MCF 10A (cell line): ENCODE measurements at regions not wholly inside any gene's neighbourhood (a gene's known extent, or its start where the extent isn't known, plus 50 kb on each side); places are given as distances from the start of the nearest gene placed in this dataset.

Experiments
- BruUV-seq: library from RNA; stranded (reverse); fragments of 400-500 nt; replicated peaks from 2 replicates; lab custom pipeline; 2021; lab: Mats Ljungman, UMichigan
- CTCF ChIA-PET: fragments of 300-600 bp; sonication (Branson Sonifier 250); formaldehyde crosslinking; extraction: SDS; loops from one replicate; lab custom pipeline; 2021; ENCODE audit warnings: antibody characterized with exemption, inconsistent platforms; lab: Yijun Ruan, JAX
- POLR2A ChIA-PET: fragments of 300-600, 350-650 bp; sonication (Branson Sonifier 250); formaldehyde crosslinking; extraction: SDS; loops from one replicate; lab custom pipeline; 2020; ENCODE audit warnings: antibody characterized with exemption, inconsistent platforms; lab: Yijun Ruan, JAX
- DNase-seq: peaks from one replicate; pipeline ENCODE4 v3.0.0-alpha.2; 2018; ENCODE audit not compliant: unreplicated experiment
- H3K27ac Mint-ChIP-seq: one replicate; pipeline ENCODE4 v1.8.0; 2022; ENCODE audit warnings: mild to moderate bottlenecking, low read depth, mixed read lengths; ENCODE audit not compliant: unreplicated experiment
- H3K27me3 Mint-ChIP-seq: one replicate; pipeline ENCODE4 v1.8.0; 2022; ENCODE audit warnings: mixed read lengths; ENCODE audit not compliant: insufficient read depth, unreplicated experiment
- H3K36me3 Mint-ChIP-seq: one replicate; pipeline ENCODE4 v1.8.0; 2022; ENCODE audit warnings: mild to moderate bottlenecking, moderate library complexity, mixed read lengths; ENCODE audit not compliant: insufficient read depth, unreplicated experiment
- H3K4me1 Mint-ChIP-seq: one replicate; pipeline ENCODE4 v1.8.0; 2022; ENCODE audit warnings: mixed read lengths; ENCODE audit not compliant: insufficient read depth, unreplicated experiment
- H3K4me3 Mint-ChIP-seq: one replicate; pipeline ENCODE4 v1.8.0; 2022; ENCODE audit warnings: mild to moderate bottlenecking, moderate library complexity, mixed read lengths; ENCODE audit not compliant: unreplicated experiment
- H3K9me3 Mint-ChIP-seq: one replicate; pipeline ENCODE4 v1.8.0; 2022; ENCODE audit warnings: mixed read lengths; ENCODE audit not compliant: unreplicated experiment
- intact Hi-C: fragments of 100-400 bp; cut with micrococcal nuclease; formaldehyde crosslinking; loops from 2 replicates; pipeline ENCODE4 v1.14.1; 2022
- TF ChIP-seq, protein P1 (sequence below): fragments of 200-600 bp; IDR thresholded peaks from one replicate; pipeline ENCODE4 v1.8.0; 2022; ENCODE audit warnings: antibody characterized with exemption, mild to moderate bottlenecking; ENCODE audit not compliant: unreplicated experiment

DNA sequence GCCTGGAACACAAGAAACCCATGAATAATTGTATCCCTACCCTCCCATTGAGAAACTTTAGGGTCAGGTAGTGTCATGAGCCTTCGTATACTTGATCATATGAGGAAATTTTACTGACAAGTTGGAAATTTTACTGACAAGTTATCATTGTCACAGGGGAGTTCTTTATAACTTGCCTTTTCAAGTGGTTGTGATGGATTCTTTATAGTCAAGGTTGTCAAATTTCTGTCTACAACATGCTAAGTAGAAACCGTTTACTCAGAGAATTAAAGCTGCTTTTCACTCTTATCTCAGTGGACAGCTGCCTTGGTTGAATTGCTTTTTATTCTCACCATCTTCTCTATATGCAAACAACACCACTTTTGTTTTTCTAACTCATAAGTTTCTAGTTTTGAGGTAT, 1286.4 kb downstream of the EPHA7 start:
- Mint-ChIP-seq H3K4me3 (no peak overlapping the region), H3K4me1 (peaks cover 31% of the 10 kb centered on the region), H3K36me3 (no peaks in the 10 kb centered on the region), H3K9me3 (no peaks in the 10 kb centered on the region), H3K27me3 (no peaks in the 10 kb centered on the region), H3K27ac (no peak overlapping the region)
- CTCF ChIA-PET, result no interaction called here
- no peak for DNase-seq
- POLR2A ChIA-PET, result interaction anchor here (0.6 to 1.1 kb wide), 2 partner anchors 13 to 71 kb away, joined by 3 read pairs; no protein-coding TSS in a partner anchor
- TF ChIP-seq, protein P1, sequence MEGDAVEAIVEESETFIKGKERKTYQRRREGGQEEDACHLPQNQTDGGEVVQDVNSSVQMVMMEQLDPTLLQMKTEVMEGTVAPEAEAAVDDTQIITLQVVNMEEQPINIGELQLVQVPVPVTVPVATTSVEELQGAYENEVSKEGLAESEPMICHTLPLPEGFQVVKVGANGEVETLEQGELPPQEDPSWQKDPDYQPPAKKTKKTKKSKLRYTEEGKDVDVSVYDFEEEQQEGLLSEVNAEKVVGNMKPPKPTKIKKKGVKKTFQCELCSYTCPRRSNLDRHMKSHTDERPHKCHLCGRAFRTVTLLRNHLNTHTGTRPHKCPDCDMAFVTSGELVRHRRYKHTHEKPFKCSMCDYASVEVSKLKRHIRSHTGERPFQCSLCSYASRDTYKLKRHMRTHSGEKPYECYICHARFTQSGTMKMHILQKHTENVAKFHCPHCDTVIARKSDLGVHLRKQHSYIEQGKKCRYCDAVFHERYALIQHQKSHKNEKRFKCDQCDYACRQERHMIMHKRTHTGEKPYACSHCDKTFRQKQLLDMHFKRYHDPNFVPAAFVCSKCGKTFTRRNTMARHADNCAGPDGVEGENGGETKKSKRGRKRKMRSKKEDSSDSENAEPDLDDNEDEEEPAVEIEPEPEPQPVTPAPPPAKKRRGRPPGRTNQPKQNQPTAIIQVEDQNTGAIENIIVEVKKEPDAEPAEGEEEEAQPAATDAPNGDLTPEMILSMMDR, result no peak
- intact Hi-C loops, result no loop called here
- BruUV-seq, result no TSS peak

DNA sequence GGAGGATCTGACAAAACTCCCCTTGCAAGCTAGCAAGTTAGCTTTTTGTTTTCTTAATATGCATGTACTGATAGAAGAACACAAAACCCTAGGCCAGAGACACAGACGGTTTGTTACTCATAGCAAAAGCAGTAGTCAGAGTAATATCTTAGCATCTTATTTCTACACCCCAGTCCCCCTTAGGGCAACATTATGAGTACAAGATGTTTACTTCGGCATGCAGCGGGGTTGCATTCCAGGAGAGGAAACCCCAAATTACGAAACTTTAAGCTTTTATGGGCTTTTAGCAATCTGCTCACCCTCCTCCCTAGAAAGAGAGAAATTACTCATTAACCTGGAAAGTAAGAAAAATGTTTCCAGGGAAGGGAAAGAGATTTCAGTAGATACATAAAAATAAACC, 1286.9 kb downstream of the EPHA7 start:
- ChIA-PET POLR2A (interaction anchor here (1.1 kb wide), 1 partner anchor 14 kb away, joined by 3 read pairs; no protein-coding TSS in a partner anchor), CTCF (interaction anchor here (0.6 kb wide), 1 partner anchor 497 kb away, joined by 3 read pairs; no protein-coding TSS in a partner anchor)
- Mint-ChIP-seq H3K27ac (peak overlapping the region; percentile 70), H3K4me1 (peaks cover 31% of the 10 kb centered on the region), H3K4me3 (no peak overlapping the region), H3K27me3 (no peaks in the 10 kb centered on the region), H3K36me3 (peaks cover 4% of the 10 kb centered on the region), H3K9me3 (no peaks in the 10 kb centered on the region)
- no TSS peak for BruUV-seq
- TF ChIP-seq, protein P1, result no peak
- peak; percentile 90 for DNase-seq
- intact Hi-C loops, result no loop called here

DNA sequence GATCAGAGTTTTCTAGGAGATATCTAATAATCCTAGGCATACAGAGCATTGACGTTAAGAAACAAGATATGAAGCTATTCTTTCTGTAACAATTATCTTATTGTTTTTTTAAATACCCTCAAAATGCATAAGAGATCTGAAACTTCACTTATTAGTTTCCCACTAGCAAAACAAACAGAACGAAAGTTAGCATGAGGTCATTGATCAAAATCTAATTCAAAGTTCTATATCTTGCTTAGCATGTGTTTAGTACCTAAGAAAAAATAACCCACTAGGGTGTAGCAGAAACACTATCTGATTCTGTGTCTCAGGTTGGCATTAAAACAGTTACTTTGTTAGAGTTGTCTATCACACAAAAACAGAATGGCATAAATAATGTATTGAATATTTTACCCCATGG, 1288.4 kb downstream of the EPHA7 start:
- no peak overlapping the region for H3K4me3 Mint-ChIP-seq
- POLR2A ChIA-PET, result no interaction called here
- H3K9me3 Mint-ChIP-seq, result no peaks in the 10 kb centered on the region
- no peak for DNase-seq
- H3K36me3 Mint-ChIP-seq, result peaks cover 5% of the 10 kb centered on the region
- H3K4me1 Mint-ChIP-seq, result peaks cover 39% of the 10 kb centered on the region
- CTCF ChIA-PET, result interaction anchor here (0.5 kb wide), 1 partner anchor 113 kb away, joined by 5 read pairs; no protein-coding TSS in a partner anchor
- intact Hi-C loops, result no loop called here
- no peaks in the 10 kb centered on the region for H3K27me3 Mint-ChIP-seq
- TF ChIP-seq, protein P1, result no peak
- BruUV-seq, result no TSS peak
- H3K27ac Mint-ChIP-seq, result no peak overlapping the region

DNA sequence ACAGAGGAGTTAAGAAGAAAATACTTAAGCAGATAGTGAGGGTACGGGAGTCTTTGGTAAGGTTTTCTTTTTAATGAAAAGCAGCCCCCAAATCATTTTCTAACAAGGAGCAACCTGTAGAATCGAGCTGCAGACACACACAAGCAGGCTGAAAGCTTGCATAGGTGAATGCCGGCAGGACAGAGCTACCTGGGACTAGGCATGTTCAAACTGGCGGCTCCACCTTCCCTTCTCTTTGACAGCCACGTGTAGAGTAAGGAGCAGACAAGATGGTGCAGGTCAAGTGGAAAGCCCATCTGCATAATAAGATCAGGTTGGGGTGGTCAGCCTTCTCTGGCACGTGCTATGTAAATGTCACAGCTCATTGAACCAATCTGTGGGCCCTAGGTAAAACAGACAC, 1292.4 kb downstream of the EPHA7 start:
- no peak for DNase-seq
- no peaks in the 10 kb centered on the region for H3K9me3 Mint-ChIP-seq
- no peak overlapping the region for H3K27ac Mint-ChIP-seq
- ChIA-PET CTCF (interaction anchor here (0.6 kb wide), 1 partner anchor 804 kb away, joined by 4 read pairs; no protein-coding TSS in a partner anchor), POLR2A (no interaction called here)
- TF ChIP-seq, protein P1, result no peak
- no peaks in the 10 kb centered on the region for H3K27me3 Mint-ChIP-seq
- H3K4me1 Mint-ChIP-seq, result peaks cover 34% of the 10 kb centered on the region
- H3K4me3 Mint-ChIP-seq, result no peak overlapping the region
- intact Hi-C loops, result loop anchor here (10.0 kb wide), 1 partner anchor 158 kb away; no protein-coding TSS in a partner anchor
- no TSS peak for BruUV-seq
- peaks cover 5% of the 10 kb centered on the region for H3K36me3 Mint-ChIP-seq
